GM12878 (cell line): ENCODE measurements at regions not wholly inside any gene's neighbourhood (a gene's known extent, or its start where the extent isn't known, plus 50 kb on each side); places are given as distances from the start of the nearest gene placed in this dataset.

Experiments
- ASH2L ChIP-seq: fragments of 300-600, 200-600 bp; sonication (generic); IDR thresholded peaks from 2 replicates; pipeline ENCODE4 v1.6.1; 2017; ENCODE audit warnings: low read depth, mild to moderate bottlenecking, borderline replicate concordance
- ATF7 ChIP-seq: fragments of 450-650 bp; IDR thresholded peaks from 2 replicates; pipeline ENCODE4 v1.6.1; 2016; ENCODE audit warnings: low read depth, mild to moderate bottlenecking
- CREM ChIP-seq: IDR thresholded peaks from 2 replicates; pipeline ENCODE4 v1.6.1; 2014; ENCODE audit warnings: antibody characterized with exemption, low read depth
- EGR1 ChIP-seq, 2 experiments: IDR thresholded peaks; 1 replicate in 1 of 2; 2 replicates in 1 of 2; pipeline ENCODE4 v1.6.1; 2011 to 2012; ENCODE audit warnings: low read depth in 2 of 2, low read length in 2 of 2, borderline replicate concordance in 1 of 2, mild to moderate bottlenecking in 1 of 2, moderate library complexity in 1 of 2
- EZH2 ChIP-seq: IDR thresholded peaks from 2 replicates; pipeline ENCODE4 v1.6.1; 2012; ENCODE audit warnings: low read depth, mild to moderate bottlenecking, control low read depth, inconsistent platforms, low read length, borderline replicate concordance; ENCODE audit not compliant: control insufficient read depth
- FOXK2 ChIP-seq: fragments of 450-650 bp; IDR thresholded peaks from 2 replicates; pipeline ENCODE4 v1.6.1; 2017; ENCODE audit warnings: mild to moderate bottlenecking, moderate library complexity
- NFIC ChIP-seq: IDR thresholded peaks from 2 replicates; pipeline ENCODE4 v1.6.1; 2012; ENCODE audit warnings: low read depth, mild to moderate bottlenecking, inconsistent platforms, low read length, moderate library complexity
- POLR2A ChIP-seq: IDR thresholded peaks from 2 replicates; pipeline ENCODE4 v1.6.1; 2011; ENCODE audit warnings: low read depth, mild to moderate bottlenecking, low read length
- POLR2AphosphoS2 ChIP-seq: IDR thresholded peaks from 2 replicates; pipeline ENCODE4 v1.6.1; 2011; ENCODE audit warnings: low read depth, mild to moderate bottlenecking, low read length, improper control_type of control experiment, moderate library complexity
- TF ChIP-seq, protein P1 (sequence below): fragments of 150-350 bp; IDR thresholded peaks from 2 replicates; pipeline ENCODE4 v1.6.1; 2014; ENCODE audit warnings: mild to moderate bottlenecking, low read depth, low read length

DNA sequence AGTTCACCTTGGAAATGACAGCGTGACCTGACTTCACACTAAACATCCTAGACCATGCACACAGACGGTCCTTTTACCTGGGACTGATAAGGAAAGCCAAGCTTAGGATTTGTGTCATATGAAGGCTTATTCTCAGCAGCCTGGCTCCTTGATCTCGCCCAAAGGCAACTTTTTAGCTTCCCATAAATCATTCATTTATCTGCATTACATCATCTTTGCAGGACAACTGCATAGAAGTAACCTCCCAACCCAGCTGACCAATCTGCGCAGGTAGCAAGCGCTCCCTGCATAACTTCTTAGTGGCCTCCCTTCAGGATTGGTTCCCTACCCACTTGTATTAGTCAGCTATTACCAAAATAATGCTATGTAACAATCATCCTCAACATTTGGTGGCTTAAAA lies 389.9 kb upstream of the PROK2 start:
- TF ChIP-seq, protein P1, sequence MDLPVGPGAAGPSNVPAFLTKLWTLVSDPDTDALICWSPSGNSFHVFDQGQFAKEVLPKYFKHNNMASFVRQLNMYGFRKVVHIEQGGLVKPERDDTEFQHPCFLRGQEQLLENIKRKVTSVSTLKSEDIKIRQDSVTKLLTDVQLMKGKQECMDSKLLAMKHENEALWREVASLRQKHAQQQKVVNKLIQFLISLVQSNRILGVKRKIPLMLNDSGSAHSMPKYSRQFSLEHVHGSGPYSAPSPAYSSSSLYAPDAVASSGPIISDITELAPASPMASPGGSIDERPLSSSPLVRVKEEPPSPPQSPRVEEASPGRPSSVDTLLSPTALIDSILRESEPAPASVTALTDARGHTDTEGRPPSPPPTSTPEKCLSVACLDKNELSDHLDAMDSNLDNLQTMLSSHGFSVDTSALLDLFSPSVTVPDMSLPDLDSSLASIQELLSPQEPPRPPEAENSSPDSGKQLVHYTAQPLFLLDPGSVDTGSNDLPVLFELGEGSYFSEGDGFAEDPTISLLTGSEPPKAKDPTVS, result no peak
- no peak for TF ChIP-seq POLR2A
- TF ChIP-seq CREM, result no peak
- no peak for TF ChIP-seq EZH2
- TF ChIP-seq EGR1 (IDR thresholded peaks at IDR 0.05; ENCODE audit: borderline replicate concordance in 1 of 2, low read depth in 2 of 2, low read length in 2 of 2), result no peak
- no peak for TF ChIP-seq ATF7
- no peak for TF ChIP-seq NFIC
- no peak for TF ChIP-seq ASH2L
- TF ChIP-seq FOXK2, result no peak
- TF ChIP-seq POLR2AphosphoS2, result no peak
